Right atrium auricular region (tissue), 2 donors: ENCODE measurements at regions not wholly inside any gene's neighbourhood (a gene's known extent, or its start where the extent isn't known, plus 50 kb on each side); places are given as distances from the start of the nearest gene placed in this dataset.

Experiments used
- DNase-seq: peaks from one replicate; pipeline ENCODE4 v3.0.0-alpha.2; 2019; ENCODE audit warnings: low spot score
- H3K27ac ChIP-seq, 2 donors: fragments of 200-600 bp; sonication (generic); 1 replicate in 1 of 2; 2 replicates in 1 of 2; pipeline ENCODE4 v1.5.1; 2016 to 2019
- H3K27me3 ChIP-seq, 2 donors: fragments of 200-600 bp; sonication (generic); one replicate each; pipeline versions ENCODE4 v1.5.1 to v1.6.0; 2017 to 2019
- H3K36me3 ChIP-seq: fragments of 200-600 bp; sonication (generic); one replicate; pipeline ENCODE4 v1.5.1; 2016
- H3K4me1 ChIP-seq, 2 donors: fragments of 200-600 bp; sonication (generic); one replicate each; pipeline versions ENCODE4 v1.5.1 to v1.6.0; 2017 to 2019
- H3K4me3 ChIP-seq, 2 donors: fragments of 200-600 bp; sonication (generic); 1 replicate in 1 of 2; 2 replicates in 1 of 2; pipeline ENCODE4 v1.5.1; 2017 to 2019; ENCODE audit warnings: mild to moderate bottlenecking in 1 of 2, moderate library complexity in 1 of 2
- H3K9me3 ChIP-seq, 2 donors: fragments of 200-600 bp; sonication (generic); one replicate each; pipeline ENCODE4 v1.5.1; 2019
- CTCF ChIP-seq, 2 donors: fragments of 200-600 bp; sonication (generic); IDR thresholded peaks; one replicate each; pipeline ENCODE4 v1.5.1; 2019; ENCODE audit warnings: antibody characterized with exemption in 2 of 2

GRCh38 chr3:18716821-18717220 is 291.7 kb upstream of the SATB1 start:
- no peaks in the 10 kb centered on the region for H3K36me3 ChIP-seq
- DNase-seq: no peak
- no peaks in the 10 kb centered on the region for H3K9me3 ChIP-seq
- H3K27me3 ChIP-seq: no peaks in the 10 kb centered on the region
- H3K27ac ChIP-seq: no peak overlapping the region
- no peak for TF ChIP-seq CTCF (IDR thresholded peaks at IDR 0.05)
- no peak overlapping the region for H3K4me3 ChIP-seq
- H3K4me1 ChIP-seq: no peaks in the 10 kb centered on the region

- Histone ChIP-seq H3K27me3 (no peaks in the 10 kb centered on the region), H3K4me3 (no peak overlapping the region), H3K36me3 (no peaks in the 10 kb centered on the region), H3K9me3 (no peaks in the 10 kb centered on the region), H3K4me1 (no peaks in the 10 kb centered on the region), H3K27ac (no peak overlapping the region)
- TF ChIP-seq CTCF (IDR thresholded peaks at IDR 0.05): no peak
- no peak for DNase-seq
Observed at GRCh38 chr3:18716101-18716500, 291.0 kb upstream of the SATB1 start.

- Histone ChIP-seq H3K9me3 (no peaks in the 10 kb centered on the region), H3K36me3 (no peaks in the 10 kb centered on the region), H3K4me1 (no peaks in the 10 kb centered on the region), H3K27ac (no peak overlapping the region), H3K27me3 (no peaks in the 10 kb centered on the region), H3K4me3 (no peak overlapping the region)
- no peak for DNase-seq
- no peak for TF ChIP-seq CTCF (IDR thresholded peaks at IDR 0.05)
Observed at GRCh38 chr3:18715208-18715607, 290.1 kb upstream of the SATB1 start.

GRCh38 chr3:18713577-18713951 is 288.4 kb upstream of the SATB1 start:
- no peaks in the 10 kb centered on the region for H3K27me3 ChIP-seq
- no peaks in the 10 kb centered on the region for H3K4me1 ChIP-seq
- H3K36me3 ChIP-seq: no peaks in the 10 kb centered on the region
- no peaks in the 10 kb centered on the region for H3K9me3 ChIP-seq
- H3K27ac ChIP-seq: no peak overlapping the region
- H3K4me3 ChIP-seq: no peak overlapping the region
- no peak for DNase-seq
- TF ChIP-seq CTCF (IDR thresholded peaks at IDR 0.05): no peak

- Histone ChIP-seq H3K27me3 (no peaks in the 10 kb centered on the region), H3K4me1 (no peaks in the 10 kb centered on the region), H3K9me3 (no peaks in the 10 kb centered on the region), H3K27ac (no peak overlapping the region), H3K36me3 (no peaks in the 10 kb centered on the region), H3K4me3 (no peak overlapping the region)
- no peak for TF ChIP-seq CTCF (IDR thresholded peaks at IDR 0.05)
- no peak for DNase-seq
Observed at GRCh38 chr3:18712713-18713576, 287.8 kb upstream of the SATB1 start.

GRCh38 chr3:18704326-18704725 is 279.2 kb upstream of the SATB1 start:
- H3K27me3 ChIP-seq: no peaks in the 10 kb centered on the region
- H3K27ac ChIP-seq: no peak overlapping the region
- no peak for DNase-seq
- H3K36me3 ChIP-seq: no peaks in the 10 kb centered on the region
- no peak for TF ChIP-seq CTCF (IDR thresholded peaks at IDR 0.05)
- H3K9me3 ChIP-seq: peaks cover 2 to 25% of the 10 kb centered on the region in 2 donors
- H3K4me1 ChIP-seq: no peaks in the 10 kb centered on the region
- no peak overlapping the region for H3K4me3 ChIP-seq
